SK-N-MC (cell line): ENCODE measurements at regions not wholly inside any gene's neighbourhood (a gene's known extent, or its start where the extent isn't known, plus 50 kb on each side); places are given as distances from the start of the nearest gene placed in this dataset.
"Not testable (repeated sequence)": the region's sequence is repeated elsewhere in the genome, so short reads cannot be mapped to it uniquely, and the experiment has no call there.

Source experiments
- DNase-seq: peaks from one replicate; pipeline ENCODE4 v3.0.0-alpha.2; 2011; ENCODE audit warnings: low read depth, low spot score
- H3K27ac ChIP-seq: fragments of 200-600 bp; sonication (generic); 2 replicates; pipeline ENCODE4 v1.5.1; 2016; ENCODE audit warnings: mixed run types
- H3K36me3 ChIP-seq: fragments of 200-600 bp; sonication (generic); 2 replicates; pipeline ENCODE4 v1.6.1; 2017; ENCODE audit warnings: antibody characterized with exemption, low read length, mixed read lengths; ENCODE audit not compliant: insufficient read depth
- H3K4me3 ChIP-seq: fragments of 200-600 bp; sonication (generic); 2 replicates; pipeline ENCODE4 v1.5.1; 2016
- H3K9ac ChIP-seq: fragments of 200-600 bp; sonication (generic); 2 replicates; pipeline ENCODE4 v1.8.0; 2017; ENCODE audit warnings: mixed run types, mixed read lengths; ENCODE audit not compliant: insufficient read length
- H3K9me3 ChIP-seq: fragments of 200-600 bp; sonication (generic); 2 replicates; pipeline ENCODE4 v1.6.1; 2017; ENCODE audit warnings: low read depth, mild to moderate bottlenecking, antibody characterized with exemption, low read length, moderate library complexity, mixed read lengths
- EZH2 ChIP-seq: fragments of 200-600 bp; sonication (generic); IDR thresholded peaks from one replicate; pipeline ENCODE4 v1.6.1; 2017; ENCODE audit warnings: antibody characterized with exemption
- FOXP2 ChIP-seq: optimal IDR thresholded peaks from 2 replicates; pipeline ENCODE3; 2011; ENCODE audit warnings: mild to moderate bottlenecking, moderate library complexity; ENCODE audit not compliant: insufficient read depth; ENCODE audit errors: extremely low read length, control extremely low read depth
- POLR2AphosphoS5 ChIP-seq: IDR thresholded peaks from 2 replicates; pipeline ENCODE4 v1.6.1; 2012; ENCODE audit warnings: mild to moderate bottlenecking, low read depth, low read length, borderline replicate concordance

DNA sequence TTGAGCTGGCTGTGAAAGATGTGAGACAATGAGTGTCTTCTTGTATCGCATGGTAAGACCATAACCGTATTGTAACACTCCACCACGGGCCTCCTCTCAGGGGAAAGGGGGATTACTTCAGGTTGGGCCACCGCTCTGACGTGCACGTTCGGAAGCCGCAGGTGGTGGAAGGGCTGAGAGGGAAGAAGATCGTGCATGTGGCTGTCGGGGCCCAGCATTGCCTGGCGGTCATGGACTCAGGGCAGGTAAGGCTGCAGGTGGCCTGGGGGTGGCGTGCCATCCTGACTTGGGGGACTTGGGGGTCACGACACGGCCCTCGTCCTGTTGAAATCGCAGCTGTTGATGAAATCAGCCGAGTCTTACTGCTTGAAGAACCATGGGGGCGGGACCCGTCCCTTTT lies 87.3 kb upstream of the FAN1 start:
- Histone ChIP-seq H3K27ac (no peak overlapping the region), H3K4me3 (no peak overlapping the region), H3K9me3 (no peaks in the 10 kb centered on the region), H3K9ac (no peak overlapping the region), H3K36me3 (no peaks in the 10 kb centered on the region)
- DNase-seq = no peak
- TF ChIP-seq POLR2AphosphoS5 (no peak), FOXP2 (no peak)

DNA sequence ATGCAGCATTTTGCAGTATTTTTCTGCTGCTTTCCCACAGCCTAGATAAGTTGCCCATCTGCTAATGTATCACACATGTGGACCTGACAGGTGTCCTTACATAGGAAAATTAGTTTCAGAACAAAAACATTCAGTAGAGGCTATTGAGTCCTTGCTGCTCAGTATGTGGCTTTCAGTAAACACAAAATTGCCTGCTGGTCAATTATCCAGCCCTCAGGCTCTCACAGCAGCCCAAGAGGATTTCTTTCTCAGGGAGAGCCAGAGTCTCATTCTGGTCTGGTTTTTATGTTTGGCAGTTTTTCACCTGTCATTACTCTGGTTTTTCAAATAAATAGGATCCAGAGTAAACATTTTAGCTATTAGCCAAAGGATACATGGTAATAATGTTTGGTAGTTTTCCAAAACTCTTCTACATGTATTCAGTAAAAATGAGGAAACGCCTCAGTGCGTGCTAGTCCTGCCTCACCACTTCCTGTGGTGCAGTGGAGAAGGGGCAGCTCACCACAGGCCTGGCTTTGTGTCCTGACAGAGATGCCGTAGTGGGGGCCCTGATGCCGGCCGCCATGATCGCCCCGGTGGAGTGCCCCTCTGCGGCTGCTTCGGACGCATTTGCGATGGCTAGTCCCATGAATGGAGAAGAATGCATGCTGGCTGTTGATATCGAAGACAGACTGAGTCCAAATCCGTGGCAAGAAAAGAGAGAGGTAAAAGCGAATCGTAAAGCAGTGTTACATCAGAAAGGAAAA lies 80.5 kb upstream of the FAN1 start:
- not testable (repeated sequence) for H3K27ac ChIP-seq, H3K4me3 ChIP-seq, H3K9ac ChIP-seq

DNA sequence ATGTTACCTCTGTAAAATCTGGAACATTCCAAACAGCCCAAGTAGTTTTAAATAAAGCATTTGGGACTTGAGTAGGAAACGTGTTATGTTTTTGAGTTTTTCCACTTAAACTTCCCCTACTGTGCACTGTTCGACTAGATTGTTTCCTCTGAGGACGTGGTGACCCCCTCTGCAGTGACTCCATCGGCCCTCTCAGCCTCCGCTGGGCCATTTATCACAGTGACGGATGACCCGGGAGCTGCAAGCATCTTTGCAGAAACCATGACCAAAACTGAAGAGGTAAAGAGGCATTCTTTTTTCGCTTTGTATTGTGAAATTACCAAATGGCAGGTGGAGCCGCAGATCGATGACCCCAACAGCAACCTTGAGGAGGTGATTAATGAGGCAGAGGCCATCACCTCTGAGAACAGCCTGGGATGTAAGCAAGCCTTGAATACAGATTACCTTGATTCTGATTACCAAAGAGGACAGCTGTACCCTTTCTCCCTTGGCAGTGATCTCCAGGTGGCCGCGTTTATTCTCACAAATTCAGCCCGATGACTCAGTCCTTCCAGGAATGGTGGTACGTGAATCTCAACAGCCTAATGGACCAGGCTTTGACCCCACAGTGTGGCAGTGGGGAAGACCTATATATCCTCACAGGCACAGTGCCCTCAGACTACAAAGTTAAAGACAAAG lies 79.1 kb upstream of the FAN1 start:
- Histone ChIP-seq H3K4me3 (no peak overlapping the region), H3K36me3 (no peaks in the 10 kb centered on the region), H3K9ac (no peak overlapping the region), H3K9me3 (no peaks in the 10 kb centered on the region), H3K27ac (no peak overlapping the region)
- TF ChIP-seq POLR2AphosphoS5 = no peak
- no peak for TF ChIP-seq FOXP2
- TF ChIP-seq EZH2 = no peak
- DNase-seq = no peak

More for the DNA sequence above, 80.5 kb upstream of the FAN1 start:
- not testable (repeated sequence) for H3K36me3 ChIP-seq, H3K9me3 ChIP-seq, DNase-seq

DNA sequence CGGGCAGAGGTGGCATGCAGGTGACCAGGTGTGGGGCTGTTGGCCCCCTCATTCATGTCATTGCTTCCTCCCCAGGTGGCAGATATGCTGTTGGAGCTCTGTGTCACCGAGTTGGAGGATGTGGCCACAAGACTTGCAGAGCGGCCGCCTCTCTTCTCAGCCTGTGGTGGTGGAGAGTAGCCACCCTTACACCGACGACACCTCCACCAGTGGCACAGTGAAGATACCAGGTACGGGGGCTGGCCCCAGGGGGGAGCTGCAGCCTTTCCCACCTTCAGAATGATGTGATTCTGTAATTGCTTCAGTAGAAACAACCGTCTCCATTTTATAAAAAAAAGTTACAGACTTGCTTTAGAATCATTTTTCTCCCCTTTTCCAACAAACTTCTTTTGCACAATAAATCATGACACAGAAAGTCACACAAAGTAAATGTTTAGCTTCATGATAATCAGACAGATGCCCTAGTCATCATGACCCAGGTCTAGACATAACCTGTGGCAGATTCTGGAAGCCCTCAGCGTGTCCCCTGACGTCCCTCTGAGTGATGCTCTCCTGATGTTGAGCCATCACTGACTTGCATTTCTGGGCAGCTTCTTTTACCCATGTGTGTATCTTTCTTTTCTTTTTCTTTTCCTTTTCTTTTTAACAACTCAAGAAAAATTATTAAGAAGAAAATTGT lies 76.0 kb upstream of the FAN1 start:
- no peak for DNase-seq
- no peak overlapping the region for H3K4me3 ChIP-seq
- H3K36me3 ChIP-seq = no peaks in the 10 kb centered on the region
- no peak for TF ChIP-seq POLR2AphosphoS5
- no peak for TF ChIP-seq EZH2
- TF ChIP-seq FOXP2 = no peak
- no peaks in the 10 kb centered on the region for H3K9me3 ChIP-seq
- no peak overlapping the region for H3K27ac ChIP-seq
- H3K9ac ChIP-seq = no peak overlapping the region

DNA sequence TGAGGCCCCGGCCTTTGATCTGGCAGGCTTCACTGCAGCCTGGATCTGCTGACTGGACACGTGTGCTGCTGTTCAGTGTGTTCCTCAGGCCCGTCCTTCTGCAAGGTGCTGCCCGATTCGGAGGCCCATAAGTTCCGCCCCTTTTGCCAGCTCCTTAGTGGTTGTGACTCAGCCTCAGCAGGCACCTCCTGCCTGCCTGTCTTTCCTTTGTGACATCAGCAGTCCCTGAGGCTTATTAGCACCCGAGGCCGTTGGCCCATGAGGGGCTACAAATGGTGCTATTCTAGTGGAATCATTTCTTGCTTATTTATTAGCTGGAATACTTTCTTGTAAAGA lies 75.4 kb upstream of the FAN1 start:
- H3K9me3 ChIP-seq, H3K9ac ChIP-seq, DNase-seq, H3K27ac ChIP-seq, H3K36me3 ChIP-seq, H3K4me3 ChIP-seq: not testable (repeated sequence)

DNA sequence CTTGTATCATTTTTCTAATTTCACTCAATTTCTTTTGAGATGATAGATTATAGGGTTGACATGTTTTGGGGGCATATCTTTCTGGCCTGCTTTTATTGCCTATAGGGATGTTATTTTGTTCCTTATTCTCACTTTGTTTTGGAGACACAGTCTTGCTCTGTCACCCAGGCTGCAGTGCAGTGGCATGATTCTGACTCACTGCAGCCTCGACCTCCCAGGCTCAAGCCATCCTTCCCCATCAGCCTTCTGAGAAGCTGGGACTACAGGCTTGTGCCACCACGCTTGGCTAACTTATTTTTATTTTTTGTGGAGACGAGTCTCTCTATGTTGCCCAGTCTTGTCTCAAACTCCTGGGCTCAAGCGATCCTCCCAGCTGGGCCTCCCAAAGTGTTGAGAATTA lies 72.8 kb upstream of the FAN1 start:
- Histone ChIP-seq H3K4me3 (no peak overlapping the region), H3K36me3 (no peaks in the 10 kb centered on the region), H3K27ac (no peak overlapping the region), H3K9ac (no peak overlapping the region), H3K9me3 (no peaks in the 10 kb centered on the region)
- DNase-seq = no peak
- TF ChIP-seq FOXP2 (no peak), EZH2 (no peak), POLR2AphosphoS5 (no peak)

DNA sequence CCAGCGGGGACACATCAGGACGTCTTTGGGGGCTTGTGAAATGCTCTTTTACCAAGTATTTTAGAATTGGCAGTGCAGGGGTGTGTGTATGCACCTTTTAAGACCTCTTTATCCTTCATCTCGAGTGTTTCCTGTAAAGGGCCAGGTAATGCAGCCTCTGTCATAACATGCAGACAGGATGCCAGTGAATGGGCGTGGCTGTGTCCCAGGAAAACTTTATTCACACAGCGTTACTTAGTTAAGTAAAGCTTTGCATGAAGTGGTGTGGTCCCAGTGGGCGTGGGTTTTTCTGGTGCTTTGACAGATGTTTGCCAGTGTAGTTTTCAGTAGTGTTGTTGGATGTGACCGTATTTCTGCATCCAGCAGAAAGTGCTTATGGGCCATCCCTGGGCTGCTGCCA lies 70.3 kb upstream of the FAN1 start:
- H3K4me3 ChIP-seq, H3K9me3 ChIP-seq, H3K36me3 ChIP-seq, DNase-seq, H3K9ac ChIP-seq, H3K27ac ChIP-seq: not testable (repeated sequence)

DNA sequence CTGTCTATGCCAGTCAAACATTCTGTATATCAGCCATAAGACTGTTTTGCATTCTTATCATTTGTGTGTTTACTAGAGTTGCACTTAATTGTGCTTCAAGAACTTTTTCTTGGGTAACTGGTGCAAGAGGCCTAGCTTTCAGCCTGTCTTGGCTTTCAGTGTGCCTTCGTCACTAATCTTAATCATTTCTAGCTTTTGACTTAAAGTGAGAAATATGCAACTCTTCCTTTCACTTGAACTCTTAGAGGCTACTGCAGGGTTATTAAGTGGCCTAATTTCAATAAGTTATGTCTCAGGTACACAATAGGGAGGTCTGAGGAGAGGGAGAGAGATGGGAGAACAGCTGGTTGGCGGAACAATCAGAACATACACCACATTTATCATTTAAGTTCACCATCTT lies 62.1 kb upstream of the FAN1 start:
- H3K36me3 ChIP-seq, H3K9ac ChIP-seq, H3K4me3 ChIP-seq, DNase-seq, H3K27ac ChIP-seq, H3K9me3 ChIP-seq: not testable (repeated sequence)

DNA sequence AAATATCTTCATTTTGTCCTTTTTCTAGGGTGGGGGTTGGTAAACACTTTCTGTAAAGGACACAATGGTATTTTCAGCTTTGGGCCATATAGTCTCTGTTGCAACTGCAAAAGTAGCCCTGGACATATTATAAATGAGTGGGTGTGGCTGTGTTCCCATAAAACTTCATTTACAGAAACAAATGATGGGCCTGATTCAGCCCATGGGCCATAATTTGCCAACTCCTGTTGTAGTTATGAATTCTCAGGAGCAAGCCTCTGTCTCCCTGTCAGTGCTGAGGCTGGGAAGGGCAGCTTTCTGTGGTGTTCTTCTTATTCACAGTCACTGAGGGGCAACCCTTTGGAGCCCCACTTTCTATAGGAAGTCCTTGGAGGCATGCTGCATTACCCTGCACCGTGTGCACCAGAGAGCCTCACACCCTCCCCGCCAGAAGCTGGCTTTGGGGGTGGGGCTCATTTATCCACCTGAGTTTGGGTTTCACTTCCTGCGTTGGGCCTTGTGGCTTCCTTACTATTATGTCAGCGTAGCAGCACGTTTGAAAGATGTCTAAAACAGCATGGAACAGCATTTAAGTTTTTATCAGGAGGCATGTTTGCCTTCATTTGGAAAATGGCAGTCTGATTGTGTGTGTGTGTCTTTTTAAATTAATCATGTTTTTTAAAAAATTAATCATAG lies 60.8 kb upstream of the FAN1 start:
- not testable (repeated sequence) for H3K9ac ChIP-seq, H3K4me3 ChIP-seq, DNase-seq, H3K27ac ChIP-seq, H3K36me3 ChIP-seq, H3K9me3 ChIP-seq

DNA sequence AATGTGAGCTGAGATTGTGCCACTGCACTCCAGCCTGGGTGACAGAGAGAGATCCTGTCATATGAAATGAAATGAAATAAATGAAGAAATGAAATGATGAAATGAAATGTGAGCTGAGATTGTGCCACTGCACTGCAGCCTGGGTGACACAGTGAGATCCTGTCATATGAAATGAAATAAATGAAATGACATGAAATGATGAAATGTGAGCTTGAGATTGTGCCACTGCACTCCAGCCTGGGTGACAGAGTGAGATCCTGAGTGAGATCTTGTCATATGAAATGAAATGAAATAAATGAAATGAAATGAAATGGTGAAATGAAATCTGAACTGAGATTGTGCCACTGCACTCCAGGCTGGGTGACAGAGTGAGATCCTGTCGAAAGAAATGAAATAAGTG lies 58.2 kb upstream of the FAN1 start:
- not testable (repeated sequence) for DNase-seq

More for the DNA sequence above, 58.2 kb upstream of the FAN1 start:
- H3K36me3 ChIP-seq, H3K9me3 ChIP-seq, H3K4me3 ChIP-seq, H3K9ac ChIP-seq, H3K27ac ChIP-seq: not testable (repeated sequence)
